RWPE1 (cell line): ENCODE measurements at regions not wholly inside any gene's neighbourhood (a gene's known extent, or its start where the extent isn't known, plus 50 kb on each side); places are given as distances from the start of the nearest gene placed in this dataset.
A peak's percentile ranks its signal among the peaks of the same experiment; 100 is the strongest.

ENCODE experiments used
- CTCF ChIA-PET: fragments of 350-600 bp; sonication (Branson Sonifier 250); formaldehyde crosslinking; extraction: SDS; loops from one replicate; lab custom pipeline; 2021; lab: Yijun Ruan, JAX
- POLR2A ChIA-PET: fragments of 400-600 bp; formaldehyde crosslinking; extraction: SDS; loops from one replicate; lab custom pipeline; 2020; ENCODE audit warnings: antibody characterized with exemption; ENCODE audit not compliant: low non-redundant PET; lab: Yijun Ruan, JAX
- DNase-seq: peaks from one replicate; pipeline ENCODE4 v3.0.0; 2012; ENCODE audit warnings: low spot score
- H3K27ac ChIP-seq: fragments of 450-650 bp; 2 replicates; pipeline ENCODE4 v1.5.1; 2017
- TF ChIP-seq, protein P1 (sequence below): fragments of 450-650 bp; conservative IDR thresholded peaks from 2 replicates; pipeline ENCODE4 v1.5.1; 2017; ENCODE audit warnings: low read depth, mild to moderate bottlenecking

DNA sequence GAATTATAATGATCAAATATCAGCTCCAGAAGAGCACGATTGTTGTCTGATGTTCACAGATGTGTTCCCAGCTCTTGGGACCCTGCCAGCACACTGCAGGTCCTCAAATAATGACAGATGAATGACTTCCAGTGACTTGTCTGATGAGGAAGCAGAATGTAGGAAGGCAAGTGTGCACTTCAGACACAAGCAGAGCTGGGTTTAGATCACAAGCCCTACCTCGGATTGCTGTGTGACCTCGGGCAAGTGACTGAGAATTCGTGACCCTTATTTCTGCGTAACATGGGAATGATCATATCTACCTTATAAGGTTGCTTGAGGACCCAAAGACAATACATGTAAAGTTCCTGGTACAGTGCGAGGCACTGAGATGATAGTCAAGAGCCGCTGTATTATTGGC, 182.2 kb downstream of the ABCC12 start:
- no peak overlapping the region for H3K27ac ChIP-seq
- POLR2A ChIA-PET = no interaction called here
- CTCF ChIA-PET = no interaction called here
- TF ChIP-seq, protein P1, sequence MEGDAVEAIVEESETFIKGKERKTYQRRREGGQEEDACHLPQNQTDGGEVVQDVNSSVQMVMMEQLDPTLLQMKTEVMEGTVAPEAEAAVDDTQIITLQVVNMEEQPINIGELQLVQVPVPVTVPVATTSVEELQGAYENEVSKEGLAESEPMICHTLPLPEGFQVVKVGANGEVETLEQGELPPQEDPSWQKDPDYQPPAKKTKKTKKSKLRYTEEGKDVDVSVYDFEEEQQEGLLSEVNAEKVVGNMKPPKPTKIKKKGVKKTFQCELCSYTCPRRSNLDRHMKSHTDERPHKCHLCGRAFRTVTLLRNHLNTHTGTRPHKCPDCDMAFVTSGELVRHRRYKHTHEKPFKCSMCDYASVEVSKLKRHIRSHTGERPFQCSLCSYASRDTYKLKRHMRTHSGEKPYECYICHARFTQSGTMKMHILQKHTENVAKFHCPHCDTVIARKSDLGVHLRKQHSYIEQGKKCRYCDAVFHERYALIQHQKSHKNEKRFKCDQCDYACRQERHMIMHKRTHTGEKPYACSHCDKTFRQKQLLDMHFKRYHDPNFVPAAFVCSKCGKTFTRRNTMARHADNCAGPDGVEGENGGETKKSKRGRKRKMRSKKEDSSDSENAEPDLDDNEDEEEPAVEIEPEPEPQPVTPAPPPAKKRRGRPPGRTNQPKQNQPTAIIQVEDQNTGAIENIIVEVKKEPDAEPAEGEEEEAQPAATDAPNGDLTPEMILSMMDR = no peak
- DNase-seq = no peak

DNA sequence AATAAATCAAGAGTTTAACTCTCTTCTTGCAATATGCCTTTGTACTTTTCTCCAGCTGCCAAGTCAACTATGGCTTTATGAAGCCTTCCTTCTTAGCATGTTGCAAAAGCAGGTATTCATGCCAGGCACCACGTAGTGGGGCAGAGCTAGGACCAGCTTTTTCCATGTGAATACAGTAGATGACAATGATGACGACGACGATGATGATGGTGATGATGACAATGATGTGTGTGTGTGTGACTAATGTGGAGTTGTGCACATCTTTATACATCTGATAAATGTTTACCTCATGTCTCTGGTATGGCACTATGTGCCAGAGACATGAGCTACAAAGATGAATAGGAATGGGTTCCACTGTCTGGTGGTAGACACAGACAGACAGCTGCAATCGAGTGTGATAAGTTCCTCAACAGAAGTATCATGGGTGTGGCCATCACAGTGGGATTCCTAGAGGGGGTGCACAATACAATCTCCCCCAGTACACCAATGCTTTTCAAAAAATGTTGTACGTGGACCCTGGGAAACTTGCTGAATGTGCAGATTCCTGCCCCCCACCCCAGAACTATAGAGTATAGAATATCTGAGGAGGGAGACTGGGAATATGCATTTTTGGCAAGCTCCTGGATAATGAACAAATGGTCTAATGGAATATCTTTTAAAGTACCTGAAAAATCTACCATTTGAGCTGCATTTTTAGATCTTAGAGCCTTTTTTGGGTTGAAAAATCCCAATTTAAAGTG, 183.4 kb downstream of the ABCC12 start:
- ChIA-PET CTCF (interaction anchor here (1.2 kb wide), 1 partner anchor 11 kb away, joined by 6 read pairs; no protein-coding TSS in a partner anchor), POLR2A (no interaction called here)
- TF ChIP-seq, protein P1 = no peak
- H3K27ac ChIP-seq = no peak overlapping the region
- no peak for DNase-seq

DNA sequence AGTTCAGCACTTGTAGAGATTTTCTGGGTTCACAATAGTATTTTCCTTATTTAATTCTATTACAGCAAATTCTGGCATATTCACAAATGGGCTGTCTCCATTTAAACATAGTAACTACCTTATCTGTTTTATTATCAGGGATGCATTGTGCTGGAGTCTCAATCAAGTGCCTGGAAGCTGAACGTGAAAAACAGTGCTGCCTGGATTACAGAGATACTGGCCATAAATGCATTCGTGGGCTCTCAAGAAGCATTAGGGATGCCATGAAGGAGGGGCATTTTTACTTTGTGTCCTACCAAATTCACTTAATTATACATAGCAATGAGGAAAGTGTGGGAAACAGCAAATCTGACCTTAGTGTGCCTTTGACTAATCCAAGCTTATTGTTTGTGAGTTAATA, 184.6 kb downstream of the ABCC12 start:
- POLR2A ChIA-PET = no interaction called here
- H3K27ac ChIP-seq = no peak overlapping the region
- TF ChIP-seq, protein P1 = no peak
- DNase-seq = no peak
- CTCF ChIA-PET = no interaction called here

DNA sequence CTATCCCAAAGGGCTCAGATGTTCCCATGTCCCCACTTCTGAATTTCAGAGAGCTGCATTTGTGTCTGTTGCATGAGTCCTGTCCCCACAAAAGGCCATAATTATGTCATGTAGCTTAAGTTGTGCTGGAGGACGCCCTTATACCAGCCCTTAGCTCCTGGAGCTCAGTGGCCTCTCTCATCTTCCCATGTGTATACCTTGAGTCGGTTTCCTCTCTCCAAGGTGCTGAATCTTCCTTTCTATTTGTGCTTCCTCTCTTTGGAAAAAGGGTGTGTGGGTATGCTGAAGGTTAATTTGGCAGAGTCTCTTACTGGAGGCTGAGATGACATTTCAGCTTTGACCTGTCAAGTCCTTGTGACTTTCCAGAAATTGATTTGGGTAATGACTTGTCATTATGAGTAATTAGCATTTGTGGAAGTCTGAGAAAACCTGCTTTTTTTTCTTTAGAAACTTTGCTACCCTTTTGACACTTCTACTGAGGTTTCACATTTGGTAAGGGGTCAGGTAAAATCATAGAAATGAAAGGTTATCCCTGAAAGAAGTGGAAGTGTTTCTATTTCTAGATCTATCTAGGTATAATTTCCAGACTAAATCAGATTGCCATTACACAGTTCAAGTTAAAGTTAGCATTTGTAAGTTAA, 185.4 kb downstream of the ABCC12 start:
- TF ChIP-seq, protein P1 = no peak

DNA sequence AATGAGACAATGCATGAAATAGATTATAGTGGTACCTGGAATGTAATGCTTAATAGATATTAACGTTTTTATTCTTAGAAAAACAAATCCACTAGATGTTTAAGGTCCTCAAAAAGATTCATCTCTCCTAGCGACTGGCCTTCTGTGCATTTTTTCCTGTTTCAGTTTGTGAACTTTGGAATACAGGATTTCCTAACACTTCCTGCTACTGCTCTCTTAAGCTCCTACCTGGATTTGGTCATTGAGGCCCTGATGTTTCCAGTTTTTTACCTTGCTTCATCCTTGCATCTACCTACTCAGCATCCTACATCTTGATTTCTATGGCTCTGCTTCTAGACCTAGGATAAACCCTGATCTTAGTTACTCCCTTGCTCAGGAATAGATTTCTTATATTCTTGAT, 188.4 kb downstream of the ABCC12 start:
- POLR2A ChIA-PET = no interaction called here
- no peak for DNase-seq
- TF ChIP-seq, protein P1 = no peak
- no peak overlapping the region for H3K27ac ChIP-seq
- CTCF ChIA-PET = no interaction called here

More for the DNA sequence above, 185.4 kb downstream of the ABCC12 start:
- no peak overlapping the region for H3K27ac ChIP-seq
- ChIA-PET POLR2A (no interaction called here), CTCF (no interaction called here)
- DNase-seq = peak; percentile 34

DNA sequence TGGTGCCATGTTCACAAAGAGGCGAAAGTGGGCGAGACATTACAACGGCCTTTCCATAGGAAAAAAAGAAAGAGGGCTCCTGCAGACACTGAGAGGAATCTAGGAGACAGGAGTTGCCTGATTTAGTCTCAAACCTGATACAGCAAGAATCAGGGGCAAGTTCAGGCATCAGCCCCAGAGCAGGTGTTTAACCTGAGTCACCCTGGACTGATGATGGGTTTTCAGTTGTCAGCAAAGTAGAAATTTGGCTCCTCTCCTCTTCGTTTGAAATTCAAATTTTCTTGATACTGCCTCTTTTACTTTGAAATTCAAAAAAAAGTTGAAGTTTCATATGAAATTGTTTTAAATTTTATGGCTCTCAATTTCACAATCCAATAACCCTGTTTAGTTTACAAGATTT, 189.5 kb downstream of the ABCC12 start:
- ChIA-PET POLR2A (no interaction called here), CTCF (interaction anchor here (0.6 kb wide), 1 partner anchor 234 kb away, joined by 6 read pairs; no protein-coding TSS in a partner anchor)
- TF ChIP-seq, protein P1 = no peak
- DNase-seq = peak; percentile 72
- H3K27ac ChIP-seq = no peak overlapping the region
